H9 (cell line): ENCODE measurements at regions not wholly inside any gene's neighbourhood (a gene's known extent, or its start where the extent isn't known, plus 50 kb on each side); places are given as distances from the start of the nearest gene placed in this dataset.
A peak's percentile ranks its signal among the peaks of the same experiment; 100 is the strongest.

ENCODE experiments used
- DNase-seq: peaks from one replicate; pipeline ENCODE4 v3.0.0-alpha.2; 2017
- H2AFZ ChIP-seq: one replicate; pipeline ENCODE4 v1.6.1; 2013; ENCODE audit warnings: mild to moderate bottlenecking, low read length, control low read depth, moderate library complexity
- H2AK5ac ChIP-seq: 2 replicates; pipeline ENCODE4 v1.6.1; 2013; ENCODE audit warnings: low read length, control low read depth, mixed read lengths; ENCODE audit not compliant: insufficient read length
- H2BK120ac ChIP-seq: one replicate; pipeline ENCODE4 v1.6.1; 2013; ENCODE audit warnings: low read depth, mild to moderate bottlenecking, low read length, control low read depth, inconsistent platforms; ENCODE audit not compliant: poor library complexity, severe bottlenecking
- H2BK12ac ChIP-seq: 2 replicates; pipeline ENCODE4 v1.6.1; 2013; ENCODE audit warnings: low read length, control low read depth, mixed read lengths, low read depth; ENCODE audit not compliant: insufficient read length
- H2BK15ac ChIP-seq: 2 replicates; pipeline ENCODE4 v1.6.1; 2013; ENCODE audit warnings: low read depth, low read length, control low read depth
- H2BK20ac ChIP-seq: one replicate; pipeline ENCODE4 v1.6.1; 2013; ENCODE audit warnings: low read depth, mild to moderate bottlenecking, low read length, control low read depth, inconsistent platforms; ENCODE audit not compliant: poor library complexity, severe bottlenecking
- H2BK5ac ChIP-seq: 2 replicates; pipeline ENCODE4 v1.6.1; 2013; ENCODE audit warnings: low read length, control low read depth, mixed read lengths; ENCODE audit not compliant: insufficient read length
- H3K14ac ChIP-seq: 2 replicates; pipeline ENCODE4 v1.6.1; 2013; ENCODE audit warnings: low read length, control low read depth; ENCODE audit not compliant: insufficient read depth
- H3K18ac ChIP-seq: 2 replicates; pipeline ENCODE4 v1.6.1; 2013; ENCODE audit warnings: low read depth, mild to moderate bottlenecking, mixed read lengths, low read length, control low read depth; ENCODE audit not compliant: insufficient read length
- H3K23ac ChIP-seq: 2 replicates; pipeline ENCODE4 v1.6.1; 2013; ENCODE audit warnings: low read length, control low read depth, mixed read lengths, low read depth; ENCODE audit not compliant: insufficient read length
- H3K23me2 ChIP-seq: 2 replicates; pipeline ENCODE4 v1.6.1; 2013; ENCODE audit warnings: low read depth, mild to moderate bottlenecking, mixed read lengths, low read length, control low read depth; ENCODE audit not compliant: insufficient read length, poor library complexity, severe bottlenecking
- H3K27ac ChIP-seq: 2 replicates; pipeline ENCODE4 v1.5.1; 2013; ENCODE audit warnings: low read length, control low read depth, mixed read lengths, low read depth; ENCODE audit not compliant: insufficient read length
- H3K27me3 ChIP-seq: 2 replicates; pipeline ENCODE4 v1.6.1; 2013; ENCODE audit warnings: low read length, control low read depth, inconsistent platforms; ENCODE audit not compliant: insufficient read depth
- H3K4ac ChIP-seq: 2 replicates; pipeline ENCODE4 v1.6.1; 2013; ENCODE audit warnings: low read depth, mild to moderate bottlenecking, control low read depth, inconsistent platforms, low read length, moderate library complexity
- H3K4me1 ChIP-seq: 2 replicates; pipeline ENCODE4 v1.6.1; 2013; ENCODE audit warnings: low read length, control low read depth, inconsistent platforms; ENCODE audit not compliant: insufficient read depth
- H3K4me2 ChIP-seq: 2 replicates; pipeline ENCODE4 v1.6.1; 2013; ENCODE audit warnings: low read length, control low read depth, mixed read lengths; ENCODE audit not compliant: insufficient read length, insufficient read depth
- H3K56ac ChIP-seq: 2 replicates; pipeline ENCODE4 v1.6.1; 2013; ENCODE audit warnings: low read depth, mild to moderate bottlenecking, mixed read lengths, low read length, control low read depth; ENCODE audit not compliant: insufficient read length
- H3K79me1 ChIP-seq: 2 replicates; pipeline ENCODE4 v1.6.1; 2013; ENCODE audit warnings: low read depth, mild to moderate bottlenecking, moderate library complexity, low read length, control low read depth, inconsistent platforms; ENCODE audit not compliant: insufficient read depth, poor library complexity, severe bottlenecking
- H3K79me2 ChIP-seq: 2 replicates; pipeline ENCODE4 v1.6.1; 2013; ENCODE audit warnings: low read length, control low read depth, inconsistent platforms; ENCODE audit not compliant: insufficient read depth
- H3K9ac ChIP-seq: 2 replicates; pipeline ENCODE4 v1.6.1; 2013; ENCODE audit warnings: low read length, control low read depth, mixed read lengths; ENCODE audit not compliant: insufficient read length; ENCODE audit errors: extremely low read depth
- H3K9me3 ChIP-seq: one replicate; pipeline ENCODE4 v1.6.1; 2013; ENCODE audit warnings: low read depth, low read length, inconsistent platforms; ENCODE audit not compliant: control insufficient read depth
- H3T11ph ChIP-seq: one replicate; pipeline ENCODE4 v1.6.1; 2013; ENCODE audit warnings: mild to moderate bottlenecking, low read length, control low read depth, inconsistent platforms
- H4K20me1 ChIP-seq: one replicate; pipeline ENCODE4 v1.6.1; 2013; ENCODE audit not compliant: control insufficient read depth, insufficient read length, insufficient read depth
- H4K5ac ChIP-seq: 2 replicates; pipeline ENCODE4 v1.6.1; 2013; ENCODE audit warnings: low read depth, mild to moderate bottlenecking, mixed read lengths, low read length, control low read depth; ENCODE audit not compliant: insufficient read length
- H4K8ac ChIP-seq: replicated peaks from 2 replicates; pipeline ENCODE4 v1.6.1; 2013; ENCODE audit warnings: low read length, control low read depth, mixed read lengths, low read depth; ENCODE audit not compliant: insufficient read length
- H4K91ac ChIP-seq: 2 replicates; pipeline ENCODE4 v1.6.1; 2013; ENCODE audit warnings: low read depth, mild to moderate bottlenecking, moderate library complexity, mixed read lengths, low read length, control low read depth; ENCODE audit not compliant: insufficient read length
- H3K27ac Mint-ChIP-seq, 3 experiments: 2 replicates in 2 of 3; 3 replicates in 1 of 3; pipeline ENCODE4 v1.8.0; 2020 to 2021; ENCODE audit warnings: mixed read lengths in 3 of 3, mild to moderate bottlenecking in 1 of 3, moderate library complexity in 1 of 3
- H3K27me3 Mint-ChIP-seq: 2 replicates; pipeline ENCODE4 v1.8.0; 2021; ENCODE audit warnings: low read depth, mild to moderate bottlenecking, moderate library complexity, mixed read lengths
- H3K36me3 Mint-ChIP-seq, 3 experiments: 2 replicates in 2 of 3; 3 replicates in 1 of 3; pipeline ENCODE4 v1.8.0; 2020 to 2021; ENCODE audit warnings: low read depth in 3 of 3, mixed read lengths in 3 of 3; ENCODE audit not compliant: insufficient read depth in 1 of 3
- H3K4me1 Mint-ChIP-seq, 2 experiments: 2 replicates each; pipeline ENCODE4 v1.8.0; 2020; ENCODE audit warnings: mixed read lengths in 2 of 2
- H3K4me3 Mint-ChIP-seq, 2 experiments: 2 replicates in 1 of 2; 3 replicates in 1 of 2; pipeline ENCODE4 v1.8.0; 2020 to 2021; ENCODE audit warnings: mild to moderate bottlenecking in 2 of 2, mixed read lengths in 2 of 2, moderate library complexity in 1 of 2
- H3K9me3 Mint-ChIP-seq, 2 experiments: 2 replicates in 1 of 2; 3 replicates in 1 of 2; pipeline ENCODE4 v1.8.0; 2020; ENCODE audit warnings: mild to moderate bottlenecking in 2 of 2, mixed read lengths in 2 of 2, moderate library complexity in 1 of 2
- TF ChIP-seq, protein P1 (sequence below): fragments of 200-600 bp; sonication (generic); conservative IDR thresholded peaks from 3 replicates; pipeline ENCODE4 v1.8.0; 2021; ENCODE audit warnings: antibody characterized with exemption, mild to moderate bottlenecking

DNA sequence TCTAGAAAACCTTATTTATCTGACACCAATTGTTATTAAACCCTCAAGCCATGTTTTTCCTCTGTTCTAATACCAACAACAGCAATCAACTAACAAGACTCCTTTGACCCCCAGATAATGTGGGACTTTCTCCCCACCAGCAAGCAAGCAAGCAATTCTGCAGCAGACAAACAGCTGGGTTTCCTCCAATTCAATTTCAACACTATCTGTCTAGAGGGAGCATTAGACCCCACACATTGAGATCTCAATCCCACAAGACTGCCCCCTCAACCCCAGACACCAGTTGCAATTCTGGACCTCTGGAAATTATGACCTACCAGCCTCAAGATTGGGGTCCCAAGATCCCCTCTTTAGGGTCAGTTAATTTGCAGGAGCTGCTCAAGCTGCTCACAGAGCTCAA is 89.4 kb upstream of the TMEM26 start:
- peak overlapping the region in 1 of 3 experiments; percentile 19; a peak in 1 of 7 replicates for H3K27ac Mint-ChIP-seq
- no peak overlapping the region for H3T11ph ChIP-seq
- H3K27me3 Mint-ChIP-seq, result no peaks in the 10 kb centered on the region; the same call in 1 of the 2 replicates

More for the DNA sequence above, 89.4 kb upstream of the TMEM26 start:
- Histone ChIP-seq H2AFZ (no peak overlapping the region), H3K14ac (no peak overlapping the region), H2AK5ac (no peak overlapping the region), H3K18ac (no peak overlapping the region), H3K27me3 (no peaks in the 10 kb centered on the region), H3K4ac (no peak overlapping the region), H2BK5ac (no peak overlapping the region), H2BK120ac (no peak overlapping the region), H4K91ac (no peak overlapping the region), H3K23ac (no peak overlapping the region), H3K9me3 (no peaks in the 10 kb centered on the region), H3K56ac (no peak overlapping the region), H2BK15ac (no peak overlapping the region), H4K20me1 (no peaks in the 10 kb centered on the region), H2BK12ac (no peak overlapping the region), H2BK20ac (no peak overlapping the region), H3K23me2 (no peaks in the 10 kb centered on the region), H4K8ac (no peak overlapping the region), H4K5ac (no peak overlapping the region), H3K79me2 (no peaks in the 10 kb centered on the region), H3K4me2 (no peak overlapping the region), H3K27ac (no peak overlapping the region), H3K79me1 (no peaks in the 10 kb centered on the region), H3K9ac (no peak overlapping the region), H3K4me1 (no peaks in the 10 kb centered on the region)
- TF ChIP-seq, protein P1, sequence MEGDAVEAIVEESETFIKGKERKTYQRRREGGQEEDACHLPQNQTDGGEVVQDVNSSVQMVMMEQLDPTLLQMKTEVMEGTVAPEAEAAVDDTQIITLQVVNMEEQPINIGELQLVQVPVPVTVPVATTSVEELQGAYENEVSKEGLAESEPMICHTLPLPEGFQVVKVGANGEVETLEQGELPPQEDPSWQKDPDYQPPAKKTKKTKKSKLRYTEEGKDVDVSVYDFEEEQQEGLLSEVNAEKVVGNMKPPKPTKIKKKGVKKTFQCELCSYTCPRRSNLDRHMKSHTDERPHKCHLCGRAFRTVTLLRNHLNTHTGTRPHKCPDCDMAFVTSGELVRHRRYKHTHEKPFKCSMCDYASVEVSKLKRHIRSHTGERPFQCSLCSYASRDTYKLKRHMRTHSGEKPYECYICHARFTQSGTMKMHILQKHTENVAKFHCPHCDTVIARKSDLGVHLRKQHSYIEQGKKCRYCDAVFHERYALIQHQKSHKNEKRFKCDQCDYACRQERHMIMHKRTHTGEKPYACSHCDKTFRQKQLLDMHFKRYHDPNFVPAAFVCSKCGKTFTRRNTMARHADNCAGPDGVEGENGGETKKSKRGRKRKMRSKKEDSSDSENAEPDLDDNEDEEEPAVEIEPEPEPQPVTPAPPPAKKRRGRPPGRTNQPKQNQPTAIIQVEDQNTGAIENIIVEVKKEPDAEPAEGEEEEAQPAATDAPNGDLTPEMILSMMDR, result no peak
- no peak overlapping the region for H3K4me3 Mint-ChIP-seq
- DNase-seq, result no peak
- H3K9me3 Mint-ChIP-seq, result peaks cover 0 to 2% of the 10 kb centered on the region in 2 experiments; a peak in 1 of 5 replicates
- H3K4me1 Mint-ChIP-seq, result no peaks in the 10 kb centered on the region
- no peaks in the 10 kb centered on the region for H3K36me3 Mint-ChIP-seq
